Left lung (tissue), 4 donors: ENCODE measurements at regions not wholly inside any gene's neighbourhood (a gene's known extent, or its start where the extent isn't known, plus 50 kb on each side); places are given as distances from the start of the nearest gene placed in this dataset.
"Not testable (repeated sequence)": the region's sequence is repeated elsewhere in the genome, so short reads cannot be mapped to it uniquely, and the experiment has no call there.

Experiments used
- ATAC-seq: fragments of 200-7000 bp; cut with Tn5 transposase; one replicate; pipeline ENCODE4 v1.9.1; 2020; ENCODE audit warnings: moderate library complexity
- DNase-seq, 4 donors: peaks; one replicate each; pipeline ENCODE4 v3.0.0-alpha.2; 2013 to 2020
- H3K27ac ChIP-seq, 2 donors: fragments of 200-600 bp; sonication (generic) in 1 of 2; one replicate each; pipeline versions ENCODE4 v1.5.0 to v1.8.0; 2020 to 2021
- H3K27me3 ChIP-seq, 2 donors: fragments of 200-600 bp; sonication (generic) in 1 of 2; one replicate each; pipeline versions ENCODE4 v1.5.0 to v1.8.0; 2020 to 2021
- H3K36me3 ChIP-seq, 2 donors: fragments of 200-600 bp; sonication (generic) in 1 of 2; one replicate each; pipeline versions ENCODE4 v1.5.0 to v1.8.0; 2020 to 2021
- H3K4me1 ChIP-seq, 2 donors: fragments of 200-600 bp; one replicate each; pipeline ENCODE4 v1.8.0; 2021
- H3K4me3 ChIP-seq, 2 donors: fragments of 200-600 bp; sonication (generic) in 1 of 2; one replicate each; pipeline versions ENCODE4 v1.5.0 to v1.8.0; 2020 to 2021; ENCODE audit warnings: mild to moderate bottlenecking in 1 of 2
- H3K9me3 ChIP-seq, 2 donors: fragments of 200-600 bp; sonication (generic) in 1 of 2; one replicate each; pipeline versions ENCODE4 v1.5.0 to v1.8.0; 2020 to 2021
- CTCF ChIP-seq, 2 donors: fragments of 200-600 bp; sonication (generic) in 1 of 2; IDR thresholded peaks; one replicate each; pipeline versions ENCODE4 v1.5.0 to v1.8.0; 2021; ENCODE audit warnings: antibody characterized with exemption in 2 of 2
- intact Hi-C, 2 donors: fragments of 100-400 bp; cut with DNase I; formaldehyde crosslinking; loops; one replicate each; pipeline versions ENCODE4 v1.11.2 to v1.14.2; 2022
- donor health status: DM: no; HTN: yes; CAD: no.
- donor health status: DM: no; HTN: no; CAD: no.

- H3K36me3 ChIP-seq, ATAC-seq, H3K27ac ChIP-seq, H3K27me3 ChIP-seq, intact Hi-C loops, H3K4me1 ChIP-seq, H3K9me3 ChIP-seq, H3K4me3 ChIP-seq, DNase-seq: not testable (repeated sequence)
Observed at GRCh38 chr10:87416892-87417291, 59.3 kb downstream of the NUTM2D start.

GRCh38 chr10:87422641-87423040 lies 65.1 kb downstream of the NUTM2D start:
- H3K27ac ChIP-seq, DNase-seq, H3K9me3 ChIP-seq, H3K4me1 ChIP-seq, intact Hi-C loops, H3K27me3 ChIP-seq, H3K36me3 ChIP-seq, H3K4me3 ChIP-seq, ATAC-seq: not testable (repeated sequence)

GRCh38 chr10:87424697-87425373 lies 67.3 kb downstream of the NUTM2D start:
- H3K9me3 ChIP-seq, H3K36me3 ChIP-seq, ATAC-seq, intact Hi-C loops, H3K27ac ChIP-seq, H3K27me3 ChIP-seq, H3K4me3 ChIP-seq, H3K4me1 ChIP-seq, DNase-seq: not testable (repeated sequence)

GRCh38 chr10:87433836-87434235 lies 70.9 kb upstream of the MINPP1 start:
- H3K9me3 ChIP-seq, H3K4me1 ChIP-seq, H3K27me3 ChIP-seq, H3K27ac ChIP-seq, intact Hi-C loops, H3K4me3 ChIP-seq, DNase-seq, H3K36me3 ChIP-seq: not testable (repeated sequence)
- ATAC-seq = peak; percentile 10

GRCh38 chr10:87435295-87435826 lies 69.3 kb upstream of the MINPP1 start:
- H3K36me3 ChIP-seq, DNase-seq, H3K27ac ChIP-seq, H3K4me1 ChIP-seq, ATAC-seq, H3K4me3 ChIP-seq, H3K9me3 ChIP-seq, intact Hi-C loops, H3K27me3 ChIP-seq: not testable (repeated sequence)

- peak in 1 of 2 donors; percentile 38 for TF ChIP-seq CTCF (IDR thresholded peaks at IDR 0.05)
- H3K27ac ChIP-seq, H3K36me3 ChIP-seq, H3K9me3 ChIP-seq, H3K4me3 ChIP-seq, H3K27me3 ChIP-seq, H3K4me1 ChIP-seq, intact Hi-C loops: not testable (repeated sequence)
- DNase-seq (peak in 1 of 4 donors; percentile 76), ATAC-seq (peak; percentile 99)
Observed at GRCh38 chr10:87436104-87436503, 68.6 kb upstream of the MINPP1 start.

GRCh38 chr10:87437450-87437849 lies 67.2 kb upstream of the MINPP1 start:
- H3K27ac ChIP-seq, ATAC-seq, H3K9me3 ChIP-seq, H3K4me3 ChIP-seq, H3K27me3 ChIP-seq, H3K4me1 ChIP-seq, intact Hi-C loops, H3K36me3 ChIP-seq: not testable (repeated sequence)
- peak in 2 of 4 donors; percentile 12 to 23 for DNase-seq
